Omental fat pad (tissue), 3 donors: ENCODE measurements at regions not wholly inside any gene's neighbourhood (a gene's known extent, or its start where the extent isn't known, plus 50 kb on each side); places are given as distances from the start of the nearest gene placed in this dataset.

ENCODE experiments used
- ATAC-seq: fragments of 150-250 bp; one replicate; pipeline ENCODE4 v1.9.1; 2016; ENCODE audit warnings: mild to moderate bottlenecking, moderate library complexity; ENCODE audit not compliant: low FRiP score
- DNase-seq: peaks from one replicate; pipeline ENCODE4 v3.0.0-alpha.2; 2019; ENCODE audit warnings: low spot score
- CTCF ChIP-seq, 3 donors: fragments of 450-650 bp; IDR thresholded peaks; one replicate each; pipeline ENCODE4 v1.5.1; 2016 to 2017; ENCODE audit warnings: antibody characterized with exemption in 3 of 3, mild to moderate bottlenecking in 3 of 3, moderate library complexity in 2 of 3

GRCh38 chr5:112112346-112112745, 306.7 kb downstream of the EPB41L4A start:
- DNase-seq = no peak
- no peak for TF ChIP-seq CTCF (IDR thresholded peaks at IDR 0.05)
- no peak for ATAC-seq

- peak; percentile 89 for ATAC-seq
- no peak for TF ChIP-seq CTCF (IDR thresholded peaks at IDR 0.05)
- no peak for DNase-seq
Observed at GRCh38 chr5:112109331-112110007, 309.6 kb downstream of the EPB41L4A start.

GRCh38 chr5:112106878-112107277, 312.2 kb downstream of the EPB41L4A start:
- no peak for TF ChIP-seq CTCF (IDR thresholded peaks at IDR 0.05)
- no peak for DNase-seq
- no peak for ATAC-seq

- ATAC-seq = peak; percentile 51
- DNase-seq = no peak
- TF ChIP-seq CTCF (IDR thresholded peaks at IDR 0.05) = no peak
Observed at GRCh38 chr5:112097768-112098167, 321.3 kb downstream of the EPB41L4A start.

GRCh38 chr5:112087222-112087621, 330.2 kb upstream of the NREP start:
- TF ChIP-seq CTCF (IDR thresholded peaks at IDR 0.05) = no peak
- no peak for DNase-seq
- ATAC-seq = no peak

- no peak for DNase-seq
- ATAC-seq = no peak
- no peak for TF ChIP-seq CTCF (IDR thresholded peaks at IDR 0.05)
Observed at GRCh38 chr5:112086740-112087139, 329.7 kb upstream of the NREP start.

- ATAC-seq (no peak), DNase-seq (no peak)
- no peak for TF ChIP-seq CTCF (IDR thresholded peaks at IDR 0.05)
Observed at GRCh38 chr5:112084149-112084548, 327.2 kb upstream of the NREP start.
